ENCODE measurements at regions not wholly inside any gene's neighbourhood (a gene's known extent, or its start where the extent isn't known, plus 50 kb on each side); places are given as distances from the start of the nearest gene placed in this dataset.

DNA sequence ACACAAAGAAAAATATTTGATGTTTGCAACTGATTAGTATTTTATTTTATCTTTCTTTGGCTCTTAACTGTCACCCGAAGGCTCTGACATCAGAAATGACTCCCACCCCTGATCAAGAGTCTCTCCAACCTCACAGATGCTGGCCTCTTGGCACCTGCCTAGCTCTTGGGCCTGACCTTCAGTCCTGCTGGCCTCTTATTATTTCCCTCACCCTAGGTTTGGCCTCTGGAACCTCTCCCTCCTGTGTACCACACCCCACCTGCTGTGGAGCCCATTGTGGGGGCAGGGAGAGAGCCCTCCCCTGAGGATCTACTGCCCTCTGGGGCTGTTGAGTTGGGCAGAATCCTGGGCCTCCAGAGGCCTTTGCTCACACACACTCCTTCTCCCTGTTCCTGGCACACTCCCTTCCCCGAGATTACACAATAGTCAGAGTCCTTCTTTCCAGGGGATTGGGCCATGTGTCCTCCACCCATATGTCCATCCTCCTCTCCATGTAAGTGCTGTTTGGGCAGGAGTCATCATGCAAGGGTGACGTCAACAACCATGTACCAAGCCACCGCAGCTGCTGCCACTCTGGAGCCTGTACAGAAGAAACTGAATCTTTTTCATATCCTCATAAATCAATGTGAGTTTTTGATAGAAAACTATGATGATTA lies 124.3 kb downstream of the RASSF9 start:
- TF ChIP-seq, protein P1, sequence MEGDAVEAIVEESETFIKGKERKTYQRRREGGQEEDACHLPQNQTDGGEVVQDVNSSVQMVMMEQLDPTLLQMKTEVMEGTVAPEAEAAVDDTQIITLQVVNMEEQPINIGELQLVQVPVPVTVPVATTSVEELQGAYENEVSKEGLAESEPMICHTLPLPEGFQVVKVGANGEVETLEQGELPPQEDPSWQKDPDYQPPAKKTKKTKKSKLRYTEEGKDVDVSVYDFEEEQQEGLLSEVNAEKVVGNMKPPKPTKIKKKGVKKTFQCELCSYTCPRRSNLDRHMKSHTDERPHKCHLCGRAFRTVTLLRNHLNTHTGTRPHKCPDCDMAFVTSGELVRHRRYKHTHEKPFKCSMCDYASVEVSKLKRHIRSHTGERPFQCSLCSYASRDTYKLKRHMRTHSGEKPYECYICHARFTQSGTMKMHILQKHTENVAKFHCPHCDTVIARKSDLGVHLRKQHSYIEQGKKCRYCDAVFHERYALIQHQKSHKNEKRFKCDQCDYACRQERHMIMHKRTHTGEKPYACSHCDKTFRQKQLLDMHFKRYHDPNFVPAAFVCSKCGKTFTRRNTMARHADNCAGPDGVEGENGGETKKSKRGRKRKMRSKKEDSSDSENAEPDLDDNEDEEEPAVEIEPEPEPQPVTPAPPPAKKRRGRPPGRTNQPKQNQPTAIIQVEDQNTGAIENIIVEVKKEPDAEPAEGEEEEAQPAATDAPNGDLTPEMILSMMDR (IDR thresholded peaks at IDR 0.05 in 2 of 3, conservative IDR thresholded peaks at IDR 0.05 in 1 of 3; ENCODE audit: insufficient read depth in 2 of 3, low read depth in 1 of 3, low read length in 3 of 3): no peak
- TF ChIP-seq SRSF9 (IDR thresholded peaks at IDR 0.05; ENCODE audit: borderline replicate concordance, low read depth, low read length) (no peak), POLR2A (conservative IDR thresholded peaks at IDR 0.05) (no peak), TCF7L2 (IDR thresholded peaks at IDR 0.05; ENCODE audit: low read depth, low read length) (no peak), MYBL2 (IDR thresholded peaks at IDR 0.05; ENCODE audit: low read depth) (no peak), MYBL2 (CRISPR knock-in tag; IDR thresholded peaks at IDR 0.05; ENCODE audit: borderline replicate concordance) (no peak), KAT7 (CRISPR knock-in tag; IDR thresholded peaks at IDR 0.05; ENCODE audit: borderline replicate concordance) (no peak), FOXK2 (conservative IDR thresholded peaks at IDR 0.05 in 1 of 2, IDR thresholded peaks at IDR 0.05 in 1 of 2; ENCODE audit: low read depth in 2 of 2) (no peak), ZBTB7A (IDR thresholded peaks at IDR 0.05; ENCODE audit: borderline replicate concordance, control insufficient read depth, low read depth, low read length) (no peak), CBX5 (IDR thresholded peaks at IDR 0.05; ENCODE audit: borderline replicate concordance, low read depth) (no peak), ELF1 (tag; IDR thresholded peaks at IDR 0.05) (no peak)
- TF ChIP-seq, protein P2, sequence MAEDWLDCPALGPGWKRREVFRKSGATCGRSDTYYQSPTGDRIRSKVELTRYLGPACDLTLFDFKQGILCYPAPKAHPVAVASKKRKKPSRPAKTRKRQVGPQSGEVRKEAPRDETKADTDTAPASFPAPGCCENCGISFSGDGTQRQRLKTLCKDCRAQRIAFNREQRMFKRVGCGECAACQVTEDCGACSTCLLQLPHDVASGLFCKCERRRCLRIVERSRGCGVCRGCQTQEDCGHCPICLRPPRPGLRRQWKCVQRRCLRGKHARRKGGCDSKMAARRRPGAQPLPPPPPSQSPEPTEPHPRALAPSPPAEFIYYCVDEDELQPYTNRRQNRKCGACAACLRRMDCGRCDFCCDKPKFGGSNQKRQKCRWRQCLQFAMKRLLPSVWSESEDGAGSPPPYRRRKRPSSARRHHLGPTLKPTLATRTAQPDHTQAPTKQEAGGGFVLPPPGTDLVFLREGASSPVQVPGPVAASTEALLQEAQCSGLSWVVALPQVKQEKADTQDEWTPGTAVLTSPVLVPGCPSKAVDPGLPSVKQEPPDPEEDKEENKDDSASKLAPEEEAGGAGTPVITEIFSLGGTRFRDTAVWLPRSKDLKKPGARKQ (CRISPR knock-in tag; IDR thresholded peaks at IDR 0.05): no peak

Measured in K562 (cell line).